Smooth muscle cell (in vitro differentiated cells): ENCODE measurements at regions not wholly inside any gene's neighbourhood (a gene's known extent, or its start where the extent isn't known, plus 50 kb on each side); places are given as distances from the start of the nearest gene placed in this dataset.

Experiments
- DNase-seq: peaks from one replicate; lab custom pipeline; 2025; ENCODE audit not compliant: unreplicated experiment; lab: John Stamatoyannopoulos, UW
- H2AFZ ChIP-seq: fragments of 200-600 bp; sonication (generic); 2 replicates; pipeline ENCODE4 v1.6.0; 2016; ENCODE audit warnings: antibody characterized with exemption, low read depth, mild to moderate bottlenecking
- H3F3A ChIP-seq: fragments of 200-600 bp; sonication (generic); 2 replicates; pipeline ENCODE4 v1.6.0; 2017; ENCODE audit warnings: antibody characterized with exemption, low read depth
- H3K27ac ChIP-seq: fragments of 200-600 bp; sonication (generic); 2 replicates; pipeline ENCODE4 v1.5.1; 2016; ENCODE audit warnings: low read depth, mild to moderate bottlenecking
- H3K27me3 ChIP-seq: fragments of 200-600 bp; sonication (generic); 2 replicates; pipeline ENCODE4 v1.6.1; 2016; ENCODE audit warnings: low read depth, mild to moderate bottlenecking
- H3K36me3 ChIP-seq: fragments of 200-600 bp; sonication (generic); 2 replicates; pipeline ENCODE4 v1.5.1; 2016; ENCODE audit warnings: low read depth
- H3K4me1 ChIP-seq: fragments of 200-600 bp; sonication (generic); 2 replicates; pipeline ENCODE4 v1.5.1; 2016; ENCODE audit warnings: low read depth
- H3K4me2 ChIP-seq: fragments of 200-600 bp; sonication (generic); 2 replicates; pipeline ENCODE4 v1.6.0; 2016; ENCODE audit warnings: mild to moderate bottlenecking
- H3K4me3 ChIP-seq: fragments of 200-600 bp; sonication (generic); 2 replicates; pipeline ENCODE4 v1.5.1; 2016; ENCODE audit warnings: mild to moderate bottlenecking
- H3K79me2 ChIP-seq: fragments of 200-600 bp; sonication (generic); 2 replicates; pipeline ENCODE4 v1.6.0; 2016; ENCODE audit warnings: low read depth, mild to moderate bottlenecking
- H3K9ac ChIP-seq: fragments of 200-600 bp; sonication (generic); 2 replicates; pipeline ENCODE4 v1.6.0; 2016; ENCODE audit warnings: low read depth
- H3K9me3 ChIP-seq: fragments of 200-600 bp; sonication (generic); replicated peaks from 2 replicates; pipeline ENCODE4 v1.5.1; 2016; ENCODE audit warnings: low read depth
- H4K20me1 ChIP-seq: fragments of 200-600 bp; sonication (generic); 2 replicates; pipeline ENCODE4 v1.6.0; 2016; ENCODE audit warnings: low read depth
- CTCF ChIP-seq: fragments of 200-600 bp; sonication (generic); IDR thresholded peaks from 2 replicates; pipeline ENCODE4 v1.5.1; 2017; ENCODE audit warnings: borderline replicate concordance, mild to moderate bottlenecking, antibody characterized with exemption; ENCODE audit not compliant: insufficient read depth, poor library complexity, severe bottlenecking
- WGBS: methylation state at CpG from one replicate; pipeline ENCODE4 v1.1.7; 2016; ENCODE audit warnings: low lambda C conversion rate; 5-methylcytosine and 5-hydroxymethylcytosine counted together

GRCh38 chr4:153943738-153944415 lies 155.0 kb upstream of the SFRP2 start:
- Histone ChIP-seq H3K36me3 (no peaks in the 10 kb centered on the region), H3F3A (no peaks in the 10 kb centered on the region), H3K9ac (no peak overlapping the region), H2AFZ (no peak overlapping the region), H3K27me3 (peaks cover 25% of the 10 kb centered on the region), H3K9me3 (no peaks in the 10 kb centered on the region), H3K27ac (no peak overlapping the region), H3K79me2 (no peaks in the 10 kb centered on the region), H4K20me1 (no peaks in the 10 kb centered on the region), H3K4me1 (no peaks in the 10 kb centered on the region), H3K4me3 (no peak overlapping the region), H3K4me2 (no peak overlapping the region)
- 96% methylated on average over 1 of the region's 1 CpG for WGBS
- TF ChIP-seq CTCF = no peak
- no peak for DNase-seq

- Histone ChIP-seq H2AFZ (no peak overlapping the region), H3K4me1 (no peaks in the 10 kb centered on the region), H3K27ac (no peak overlapping the region), H3K4me2 (no peak overlapping the region), H3K9ac (no peak overlapping the region), H3K4me3 (no peak overlapping the region), H3K27me3 (peaks cover 25% of the 10 kb centered on the region), H3K36me3 (no peaks in the 10 kb centered on the region), H4K20me1 (no peaks in the 10 kb centered on the region), H3F3A (no peaks in the 10 kb centered on the region), H3K79me2 (no peaks in the 10 kb centered on the region), H3K9me3 (no peaks in the 10 kb centered on the region)
- 85% methylated on average over 4 of the region's 4 CpGs for WGBS
- no peak for DNase-seq
- TF ChIP-seq CTCF = no peak
Observed at GRCh38 chr4:153940916-153941315, 152.0 kb upstream of the SFRP2 start.

GRCh38 chr4:153939570-153939969 lies 150.7 kb upstream of the SFRP2 start:
- no peak overlapping the region for H3K4me3 ChIP-seq
- 93% methylated on average over 1 of the region's 1 CpG for WGBS
- no peak overlapping the region for H3K4me2 ChIP-seq
- peaks cover 8% of the 10 kb centered on the region for H3K4me1 ChIP-seq
- no peak for TF ChIP-seq CTCF
- no peaks in the 10 kb centered on the region for H3K36me3 ChIP-seq
- no peak for DNase-seq
- H4K20me1 ChIP-seq = no peaks in the 10 kb centered on the region
- H3F3A ChIP-seq = no peaks in the 10 kb centered on the region
- H3K9ac ChIP-seq = no peak overlapping the region
- H3K27ac ChIP-seq = no peak overlapping the region
- H3K27me3 ChIP-seq = peaks cover 25% of the 10 kb centered on the region
- no peaks in the 10 kb centered on the region for H3K79me2 ChIP-seq
- no peak overlapping the region for H2AFZ ChIP-seq
- no peaks in the 10 kb centered on the region for H3K9me3 ChIP-seq

- no peak for TF ChIP-seq CTCF
- H3K79me2 ChIP-seq = no peaks in the 10 kb centered on the region
- no peaks in the 10 kb centered on the region for H4K20me1 ChIP-seq
- H3K4me2 ChIP-seq = no peak overlapping the region
- WGBS = 93% methylated on average over 4 of the region's 4 CpGs
- no peak overlapping the region for H3K4me3 ChIP-seq
- no peaks in the 10 kb centered on the region for H3K36me3 ChIP-seq
- peaks cover 25% of the 10 kb centered on the region for H3K27me3 ChIP-seq
- no peak overlapping the region for H3K27ac ChIP-seq
- peaks cover 14% of the 10 kb centered on the region for H3K4me1 ChIP-seq
- no peaks in the 10 kb centered on the region for H3F3A ChIP-seq
- no peak overlapping the region for H2AFZ ChIP-seq
- DNase-seq = no peak
- no peak overlapping the region for H3K9ac ChIP-seq
- no peaks in the 10 kb centered on the region for H3K9me3 ChIP-seq
Observed at GRCh38 chr4:153938994-153939393, 150.1 kb upstream of the SFRP2 start.
